SK-N-SH treated with all-trans-retinoic acid at 6 μM for 48 hours (cell line): ENCODE measurements at regions not wholly inside any gene's neighbourhood (a gene's known extent, or its start where the extent isn't known, plus 50 kb on each side); places are given as distances from the start of the nearest gene placed in this dataset.

Experiments used
- ARNTL ChIP-seq: fragments of 450-650 bp; formaldehyde crosslinking; IDR thresholded peaks from 2 replicates; pipeline ENCODE4 v1.5.0; 2020; ENCODE audit warnings: low read depth, mild to moderate bottlenecking, moderate library complexity, borderline replicate concordance
- CSDC2 ChIP-seq: fragments of 250-450 bp; sonication (Bioruptor Pico); IDR thresholded peaks from 2 replicates; pipeline ENCODE4 v1.5.0; 2020; ENCODE audit warnings: mild to moderate bottlenecking, moderate library complexity
- CSRNP3 ChIP-seq: fragments of 250-450 bp; sonication (Bioruptor Pico); IDR thresholded peaks from 2 replicates; pipeline ENCODE4 v1.5.1; 2021; ENCODE audit warnings: mild to moderate bottlenecking, moderate library complexity
- OSR1 ChIP-seq: fragments of 250-450 bp; sonication (Bioruptor Pico); IDR thresholded peaks from 2 replicates; pipeline ENCODE4 v1.8.0; 2022; ENCODE audit warnings: moderate library complexity, mild to moderate bottlenecking, inconsistent platforms
- PATZ1 ChIP-seq: fragments of 250-450 bp; sonication (Bioruptor Pico); IDR thresholded peaks from 2 replicates; pipeline ENCODE4 v1.8.0; 2020; ENCODE audit warnings: mild to moderate bottlenecking, moderate library complexity, borderline replicate concordance
- RARB ChIP-seq: fragments of 250-450 bp; sonication (Bioruptor Pico); IDR thresholded peaks from 2 replicates; pipeline ENCODE4 v1.8.0; 2021; ENCODE audit warnings: mild to moderate bottlenecking, moderate library complexity
- SNAI2 ChIP-seq: fragments of 250-450 bp; sonication (Bioruptor Pico); IDR thresholded peaks from 2 replicates; pipeline ENCODE4 v1.5.0; 2020; ENCODE audit warnings: mild to moderate bottlenecking, moderate library complexity
- ZC3H10 ChIP-seq: fragments of 250-450 bp; sonication (Bioruptor Pico); IDR thresholded peaks from 2 replicates; pipeline ENCODE4 v1.5.1; 2021; ENCODE audit warnings: mild to moderate bottlenecking, moderate library complexity
- ZFP3 ChIP-seq: fragments of 250-450 bp; sonication (Bioruptor Pico); IDR thresholded peaks from 2 replicates; pipeline ENCODE4 v1.5.0; 2020; ENCODE audit warnings: mild to moderate bottlenecking, moderate library complexity
- ZFP30 ChIP-seq: fragments of 450-650 bp; formaldehyde crosslinking; IDR thresholded peaks from 2 replicates; pipeline ENCODE4 v1.5.0; 2022; ENCODE audit warnings: mild to moderate bottlenecking, moderate library complexity
- ZNF8 ChIP-seq: fragments of 450-650 bp; formaldehyde crosslinking; IDR thresholded peaks from 2 replicates; pipeline ENCODE4 v1.5.0; 2020; ENCODE audit warnings: mild to moderate bottlenecking, moderate library complexity

DNA sequence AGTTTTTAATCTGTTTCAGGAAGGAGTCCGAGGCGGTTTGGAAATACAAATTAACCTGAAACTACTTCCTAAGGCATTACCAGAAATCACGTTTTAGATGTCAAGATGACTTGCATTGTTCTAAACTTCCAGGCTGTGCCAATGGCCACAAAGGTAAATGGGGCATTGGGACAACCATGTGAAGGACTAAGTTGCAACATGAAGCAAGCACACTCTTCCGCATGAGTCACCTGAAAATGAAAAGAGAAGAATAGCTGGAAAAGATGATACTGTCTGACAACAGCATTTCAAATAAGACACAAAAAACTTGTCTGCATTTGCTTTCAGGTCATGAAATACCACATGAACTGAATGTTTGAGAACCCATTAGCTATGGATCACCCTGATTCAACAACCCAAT lies 262.1 kb downstream of the AHR start:
- TF ChIP-seq ZC3H10 (no peak), ZNF8 (CRISPR knock-in tag) (no peak), CSDC2 (CRISPR knock-in tag) (no peak), ZFP3 (CRISPR knock-in tag) (no peak), CSRNP3 (CRISPR knock-in tag) (no peak), PATZ1 (no peak), ZFP30 (CRISPR knock-in tag) (no peak), SNAI2 (CRISPR knock-in tag) (no peak), ARNTL (no peak), RARB (CRISPR knock-in tag) (no peak), OSR1 (CRISPR knock-in tag) (no peak)
